Aorta (tissue), 5 donors: ENCODE measurements at regions not wholly inside any gene's neighbourhood (a gene's known extent, or its start where the extent isn't known, plus 50 kb on each side); places are given as distances from the start of the nearest gene placed in this dataset.

Experiments
- ATAC-seq: fragments of 200-7000 bp; cut with Tn5 transposase; one replicate; pipeline ENCODE4 v1.9.1; 2022; ENCODE audit warnings: moderate library complexity; ENCODE audit not compliant: low FRiP score
- DNase-seq, 2 donors: peaks; one replicate each; pipeline ENCODE4 v3.0.0-alpha.2; 2020
- H3K27ac ChIP-seq, 2 donors: one replicate each; pipeline ENCODE4 v1.5.1; 2013; ENCODE audit warnings: low read length in 2 of 2, mild to moderate bottlenecking in 2 of 2, moderate library complexity in 2 of 2, control low read depth in 1 of 2, inconsistent platforms in 1 of 2, low read depth in 1 of 2
- H3K27me3 ChIP-seq, 2 donors: one replicate each; pipeline ENCODE4 v1.6.1; 2013; ENCODE audit warnings: control low read depth in 1 of 2, low read length in 1 of 2, mild to moderate bottlenecking in 1 of 2, moderate library complexity in 1 of 2; ENCODE audit not compliant: insufficient read depth in 2 of 2, control insufficient read depth in 1 of 2
- H3K36me3 ChIP-seq, 2 donors: one replicate each; pipeline ENCODE4 v1.6.1; 2013; ENCODE audit warnings: control low read depth in 1 of 2, low read length in 1 of 2, mild to moderate bottlenecking in 1 of 2; ENCODE audit not compliant: insufficient read depth in 2 of 2, control insufficient read depth in 1 of 2
- H3K4me1 ChIP-seq, 2 donors: one replicate each; pipeline ENCODE4 v1.6.1; 2013; ENCODE audit warnings: low read length in 2 of 2, control low read depth in 1 of 2, mild to moderate bottlenecking in 1 of 2, moderate library complexity in 1 of 2; ENCODE audit not compliant: insufficient read depth in 2 of 2, control insufficient read depth in 1 of 2
- H3K4me3 ChIP-seq, 2 donors: one replicate each; pipeline ENCODE4 v1.5.1; 2013; ENCODE audit warnings: low read length in 2 of 2, control low read depth in 1 of 2, mild to moderate bottlenecking in 1 of 2
- H3K9me3 ChIP-seq: one replicate; pipeline ENCODE4 v1.6.1; 2013; ENCODE audit warnings: mild to moderate bottlenecking, low read length; ENCODE audit not compliant: control insufficient read depth
- WGBS, 2 donors: extraction: QIAGEN DNeasy Blood & Tissue Kit; methylation state at CpG; one replicate each; pipeline ENCODE4 v1.1.7; 2013; 5-methylcytosine and 5-hydroxymethylcytosine counted together
- intact Hi-C, 2 donors: fragments of 100-400 bp; cut with DNase I; formaldehyde crosslinking; loops; one replicate each; pipeline versions ENCODE4 v1.14.2 to v1.15.0; 2022
- donor health status: healthy with polysubstance abuse.
- donor health status: Bipolar disorder and iron deficiency.
- donor health status: DM: no; HTN: no; CAD: no.
- donor health status: DM: no; HTN: no; CAD: no.
- donor health status: DM: yes; HTN: yes; CAD: no.

GRCh38 chr1:69502991-69503390 is 64.7 kb upstream of the LRRC7 start:
- H3K27me3 ChIP-seq = no peaks in the 10 kb centered on the region
- no peak for DNase-seq
- no peaks in the 10 kb centered on the region for H3K36me3 ChIP-seq
- 56 to 67% methylated on average over 4 of the region's 4 CpGs for WGBS, 2 donors
- intact Hi-C loops = no loop called here
- no peak overlapping the region for H3K27ac ChIP-seq
- no peak overlapping the region for H3K4me3 ChIP-seq
- ATAC-seq = no peak
- no peaks in the 10 kb centered on the region for H3K9me3 ChIP-seq
- no peaks in the 10 kb centered on the region for H3K4me1 ChIP-seq

GRCh38 chr1:69504730-69505252 is 62.9 kb upstream of the LRRC7 start:
- no peaks in the 10 kb centered on the region for H3K36me3 ChIP-seq
- intact Hi-C loops = no loop called here
- H3K9me3 ChIP-seq = no peaks in the 10 kb centered on the region
- H3K4me1 ChIP-seq = no peaks in the 10 kb centered on the region
- H3K4me3 ChIP-seq = no peak overlapping the region
- no peak overlapping the region for H3K27ac ChIP-seq
- WGBS, 2 donors = 74 to 81% methylated on average over 3 of the region's 3 CpGs
- no peak for DNase-seq
- ATAC-seq = no peak
- H3K27me3 ChIP-seq = no peaks in the 10 kb centered on the region

GRCh38 chr1:69506311-69506710 is 61.4 kb upstream of the LRRC7 start:
- no peak overlapping the region for H3K27ac ChIP-seq
- ATAC-seq (no peak), DNase-seq (no peak)
- no peaks in the 10 kb centered on the region for H3K27me3 ChIP-seq
- intact Hi-C loops = no loop called here
- H3K4me1 ChIP-seq = no peaks in the 10 kb centered on the region
- no peaks in the 10 kb centered on the region for H3K36me3 ChIP-seq
- no peaks in the 10 kb centered on the region for H3K9me3 ChIP-seq
- H3K4me3 ChIP-seq = no peak overlapping the region
- 97 to 98% methylated on average over 2 of the region's 2 CpGs for WGBS, 2 donors

- no peak for ATAC-seq
- H3K4me3 ChIP-seq = no peak overlapping the region
- H3K36me3 ChIP-seq = no peaks in the 10 kb centered on the region
- no peaks in the 10 kb centered on the region for H3K9me3 ChIP-seq
- intact Hi-C loops = no loop called here
- H3K27ac ChIP-seq = no peak overlapping the region
- no peaks in the 10 kb centered on the region for H3K4me1 ChIP-seq
- WGBS, 2 donors = 55 to 79% methylated on average over 1 of the region's 1 CpG
- no peaks in the 10 kb centered on the region for H3K27me3 ChIP-seq
- DNase-seq = no peak
Observed at GRCh38 chr1:69506721-69507120, 61.0 kb upstream of the LRRC7 start.

GRCh38 chr1:69510026-69510425 is 57.7 kb upstream of the LRRC7 start:
- no peak for ATAC-seq
- 94 to 95% methylated on average over 1 of the region's 1 CpG for WGBS, 2 donors
- no peak overlapping the region for H3K4me3 ChIP-seq
- no peaks in the 10 kb centered on the region for H3K36me3 ChIP-seq
- intact Hi-C loops = no loop called here
- H3K27me3 ChIP-seq = no peaks in the 10 kb centered on the region
- H3K4me1 ChIP-seq = no peaks in the 10 kb centered on the region
- DNase-seq = no peak
- H3K27ac ChIP-seq = no peak overlapping the region
- no peaks in the 10 kb centered on the region for H3K9me3 ChIP-seq

- no peak for DNase-seq
- 85 to 90% methylated on average over 1 of the region's 1 CpG for WGBS, 2 donors
- no peaks in the 10 kb centered on the region for H3K27me3 ChIP-seq
Observed at GRCh38 chr1:69511426-69512192, 56.1 kb upstream of the LRRC7 start.

GRCh38 chr1:69513601-69514000 is 54.1 kb upstream of the LRRC7 start:
- Histone ChIP-seq H3K4me1 (no peaks in the 10 kb centered on the region), H3K27ac (no peak overlapping the region), H3K27me3 (no peaks in the 10 kb centered on the region), H3K9me3 (no peaks in the 10 kb centered on the region), H3K4me3 (no peak overlapping the region), H3K36me3 (no peaks in the 10 kb centered on the region)
- ATAC-seq = no peak
- no peak for DNase-seq
- intact Hi-C loops = no loop called here

More at GRCh38 chr1:69511426-69512192, 56.1 kb upstream of the LRRC7 start:
- Histone ChIP-seq H3K4me3 (no peak overlapping the region), H3K27ac (no peak overlapping the region), H3K36me3 (no peaks in the 10 kb centered on the region), H3K9me3 (no peaks in the 10 kb centered on the region), H3K4me1 (no peaks in the 10 kb centered on the region)
- no peak for ATAC-seq
- intact Hi-C loops = no loop called here
